ENCODE measurements at regions not wholly inside any gene's neighbourhood (a gene's known extent, or its start where the extent isn't known, plus 50 kb on each side); places are given as distances from the start of the nearest gene placed in this dataset.

DNA sequence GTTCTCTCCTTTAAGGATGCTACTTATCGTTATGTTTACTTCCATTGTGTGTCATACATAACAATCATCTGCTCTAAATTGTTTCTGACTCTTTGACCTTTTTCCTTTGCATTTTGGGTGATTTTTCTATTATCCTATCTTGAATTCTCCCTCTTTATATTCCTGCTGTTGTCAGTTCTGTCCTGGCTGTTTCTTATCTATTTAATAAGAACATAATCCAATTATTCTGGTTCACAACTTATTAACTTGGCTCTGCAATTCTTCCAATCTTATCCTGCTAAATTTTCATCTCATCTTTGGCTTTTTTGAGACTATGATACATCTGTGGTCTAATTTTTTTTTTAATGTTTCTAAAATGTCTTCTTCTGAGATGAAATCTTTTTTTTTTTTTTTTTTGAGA, 54.7 kb upstream of the TOX2 start:
- ATAC-seq (ENCODE audit: poor library complexity): no peak
- H3K4me3 ChIP-seq (ENCODE audit: low read length): no peak overlapping the region
- TF ChIP-seq, protein P1, sequence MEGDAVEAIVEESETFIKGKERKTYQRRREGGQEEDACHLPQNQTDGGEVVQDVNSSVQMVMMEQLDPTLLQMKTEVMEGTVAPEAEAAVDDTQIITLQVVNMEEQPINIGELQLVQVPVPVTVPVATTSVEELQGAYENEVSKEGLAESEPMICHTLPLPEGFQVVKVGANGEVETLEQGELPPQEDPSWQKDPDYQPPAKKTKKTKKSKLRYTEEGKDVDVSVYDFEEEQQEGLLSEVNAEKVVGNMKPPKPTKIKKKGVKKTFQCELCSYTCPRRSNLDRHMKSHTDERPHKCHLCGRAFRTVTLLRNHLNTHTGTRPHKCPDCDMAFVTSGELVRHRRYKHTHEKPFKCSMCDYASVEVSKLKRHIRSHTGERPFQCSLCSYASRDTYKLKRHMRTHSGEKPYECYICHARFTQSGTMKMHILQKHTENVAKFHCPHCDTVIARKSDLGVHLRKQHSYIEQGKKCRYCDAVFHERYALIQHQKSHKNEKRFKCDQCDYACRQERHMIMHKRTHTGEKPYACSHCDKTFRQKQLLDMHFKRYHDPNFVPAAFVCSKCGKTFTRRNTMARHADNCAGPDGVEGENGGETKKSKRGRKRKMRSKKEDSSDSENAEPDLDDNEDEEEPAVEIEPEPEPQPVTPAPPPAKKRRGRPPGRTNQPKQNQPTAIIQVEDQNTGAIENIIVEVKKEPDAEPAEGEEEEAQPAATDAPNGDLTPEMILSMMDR (IDR thresholded peaks at IDR 0.05): no peak
- ChIA-PET CTCF (no interaction called here), POLR2A (no interaction called here)
- DNase-seq: no peak
- H3K4me1 ChIP-seq (ENCODE audit: insufficient read depth, low read length): no peaks in the 10 kb centered on the region
- intact Hi-C loops (cut with DNase I, micrococcal nuclease): no loop called here
- H3K9me3 ChIP-seq (ENCODE audit: control insufficient read depth in 1 of 2, insufficient read depth in 1 of 2, low read length in 2 of 2): peaks cover 0 to 5% of the 10 kb centered on the region in 2 experiments
- H3K36me3 ChIP-seq (ENCODE audit: insufficient read depth, low read length): no peaks in the 10 kb centered on the region
- H3K4me1 Mint-ChIP-seq (ENCODE audit: low read depth): no peaks in the 10 kb centered on the region
- no peaks in the 10 kb centered on the region for H3K36me3 Mint-ChIP-seq (ENCODE audit: low read depth)
- no peaks in the 10 kb centered on the region for H3K9me3 Mint-ChIP-seq
- peaks cover 0 to 2% of the 10 kb centered on the region in 2 experiments for H3K27me3 ChIP-seq (ENCODE audit: control insufficient read depth in 1 of 2, insufficient read depth in 2 of 2, low read length in 2 of 2)
- no peak overlapping the region for H3K4me3 Mint-ChIP-seq
- no peak overlapping the region for H3K27ac ChIP-seq (ENCODE audit: low read depth in 1 of 2, low read length in 2 of 2)
- H3K27ac Mint-ChIP-seq: no peak overlapping the region
- no peaks in the 10 kb centered on the region for H3K27me3 Mint-ChIP-seq

DNA sequence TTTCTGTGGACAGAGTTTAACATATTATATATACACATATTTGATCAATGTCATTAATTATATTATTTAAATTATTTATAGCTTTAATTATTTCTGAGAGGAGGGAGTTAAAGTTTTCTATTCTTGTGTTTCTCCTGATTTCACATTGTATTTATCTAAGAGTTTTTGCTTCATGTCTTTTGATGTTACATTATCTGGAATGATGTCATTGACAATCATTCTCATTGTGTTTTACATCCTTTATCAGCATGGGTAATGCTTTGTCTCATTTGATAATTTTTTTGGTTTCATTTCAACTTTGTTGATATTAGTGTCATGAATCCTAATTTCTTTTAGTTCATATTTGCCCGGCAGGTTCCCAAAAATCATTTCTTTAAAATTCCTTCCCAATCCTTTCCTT, 56.7 kb upstream of the TOX2 start:
- no peak overlapping the region for H3K27ac Mint-ChIP-seq
- no peaks in the 10 kb centered on the region for H3K4me1 ChIP-seq (ENCODE audit: insufficient read depth, low read length)
- no peak for DNase-seq
- no peaks in the 10 kb centered on the region for H3K36me3 ChIP-seq (ENCODE audit: insufficient read depth, low read length)
- no peaks in the 10 kb centered on the region for H3K4me1 Mint-ChIP-seq (ENCODE audit: low read depth)
- no peaks in the 10 kb centered on the region for H3K36me3 Mint-ChIP-seq (ENCODE audit: low read depth)
- ATAC-seq (ENCODE audit: poor library complexity): no peak
- no peaks in the 10 kb centered on the region for H3K9me3 Mint-ChIP-seq
- POLR2A ChIA-PET: no interaction called here
- intact Hi-C loops (cut with DNase I, micrococcal nuclease): no loop called here
- no peak overlapping the region for H3K27ac ChIP-seq (ENCODE audit: low read depth in 1 of 2, low read length in 2 of 2)
- peaks cover 0 to 2% of the 10 kb centered on the region in 2 experiments for H3K27me3 ChIP-seq (ENCODE audit: control insufficient read depth in 1 of 2, insufficient read depth in 2 of 2, low read length in 2 of 2)
- TF ChIP-seq, protein P1 (IDR thresholded peaks at IDR 0.05): no peak
- CTCF ChIA-PET: no interaction called here
- H3K4me3 ChIP-seq (ENCODE audit: low read length): no peak overlapping the region
- no peaks in the 10 kb centered on the region for H3K27me3 Mint-ChIP-seq
- H3K9me3 ChIP-seq (ENCODE audit: control insufficient read depth in 1 of 2, insufficient read depth in 1 of 2, low read length in 2 of 2): peaks cover 0 to 5% of the 10 kb centered on the region in 2 experiments
- H3K4me3 Mint-ChIP-seq: no peak overlapping the region

DNA sequence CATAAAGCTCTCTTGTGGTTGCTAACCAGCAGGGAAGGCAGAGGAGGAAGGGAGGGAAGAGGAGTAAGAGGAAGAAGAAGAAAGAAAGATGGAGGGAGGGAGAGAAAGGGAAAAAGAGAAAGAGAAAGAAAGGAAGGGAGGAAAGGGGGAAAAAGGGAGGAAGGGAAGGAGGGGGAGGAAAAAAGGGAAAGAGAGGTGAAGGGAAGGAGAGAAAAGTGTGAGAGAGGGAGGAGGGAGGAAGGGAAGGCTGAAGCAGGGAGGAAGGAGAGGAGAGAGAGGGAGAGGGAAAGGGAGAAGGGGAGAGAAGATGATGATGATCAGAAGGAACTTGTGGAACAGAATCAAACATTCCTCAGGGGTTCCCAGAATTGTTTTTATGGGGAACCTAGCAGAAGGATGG, 57.5 kb upstream of the TOX2 start:
- Mint-ChIP-seq H3K4me3 (no peak overlapping the region), H3K36me3 (ENCODE audit: low read depth) (no peaks in the 10 kb centered on the region), H3K27me3 (no peaks in the 10 kb centered on the region), H3K27ac (no peak overlapping the region), H3K4me1 (ENCODE audit: low read depth) (no peaks in the 10 kb centered on the region), H3K9me3 (no peaks in the 10 kb centered on the region)
- TF ChIP-seq, protein P1 (IDR thresholded peaks at IDR 0.05): no peak
- H3K27me3 ChIP-seq (ENCODE audit: control insufficient read depth in 1 of 2, insufficient read depth in 2 of 2, low read length in 2 of 2): no peaks in the 10 kb centered on the region
- intact Hi-C loops (cut with DNase I, micrococcal nuclease): no loop called here
- CTCF ChIA-PET: interaction anchor here (1.6 kb wide), 1 partner anchor 28 kb away, joined by 3 read pairs; no protein-coding TSS in a partner anchor
- peaks cover 0 to 5% of the 10 kb centered on the region in 2 experiments for H3K9me3 ChIP-seq (ENCODE audit: control insufficient read depth in 1 of 2, insufficient read depth in 1 of 2, low read length in 2 of 2)
- H3K4me1 ChIP-seq (ENCODE audit: insufficient read depth, low read length): no peaks in the 10 kb centered on the region
- no peak for DNase-seq
- ATAC-seq (ENCODE audit: poor library complexity): no peak
- POLR2A ChIA-PET: no interaction called here
- no peaks in the 10 kb centered on the region for H3K36me3 ChIP-seq (ENCODE audit: insufficient read depth, low read length)
- H3K4me3 ChIP-seq (ENCODE audit: low read length): no peak overlapping the region
- H3K27ac ChIP-seq (ENCODE audit: low read depth in 1 of 2, low read length in 2 of 2): no peak overlapping the region
